A673 (cell line): ENCODE measurements at regions not wholly inside any gene's neighbourhood (a gene's known extent, or its start where the extent isn't known, plus 50 kb on each side); places are given as distances from the start of the nearest gene placed in this dataset.
"Not testable (repeated sequence)": the region's sequence is repeated elsewhere in the genome, so short reads cannot be mapped to it uniquely, and the experiment has no call there.

Source experiments
- BruUV-seq: library from RNA; stranded (reverse); fragments of 400-500 nt; replicated peaks from 2 replicates; lab custom pipeline; 2021; lab: Mats Ljungman, UMichigan
- CTCF ChIA-PET: fragments of 300-600 bp; sonication (Branson Sonifier 250); formaldehyde crosslinking; loops from one replicate; lab custom pipeline; 2022; ENCODE audit warnings: antibody characterized with exemption; lab: Charles Lee
- POLR2A ChIA-PET: fragments of 300-600 bp; sonication (Branson Sonifier 250); formaldehyde crosslinking; loops from one replicate; lab custom pipeline; 2022; ENCODE audit warnings: antibody characterized with exemption; ENCODE audit not compliant: low non-redundant PET; lab: Charles Lee
- DNase-seq: peaks from one replicate; pipeline ENCODE4 v3.0.0-alpha.2; 2015; ENCODE audit warnings: low spot score
- H3K27ac ChIP-seq: fragments of 200-600 bp; sonication (generic); 2 replicates; pipeline ENCODE4 v1.5.1; 2016; ENCODE audit warnings: mixed run types, low read depth, mild to moderate bottlenecking, mixed read lengths, antibody characterized with exemption, low read length; ENCODE audit not compliant: poor library complexity, severe bottlenecking
- H3K27me3 ChIP-seq: fragments of 200-600 bp; sonication (generic); replicated peaks from 2 replicates; pipeline ENCODE4 v1.6.1; 2017; ENCODE audit warnings: mixed run types, low read depth, mild to moderate bottlenecking, mixed read lengths, antibody characterized with exemption, low read length; ENCODE audit not compliant: insufficient read depth, poor library complexity
- H3K36me3 ChIP-seq: fragments of 200-600 bp; sonication (generic); 2 replicates; pipeline ENCODE4 v1.6.1; 2016; ENCODE audit warnings: mixed run types, mild to moderate bottlenecking, mixed read lengths, antibody characterized with exemption, low read length; ENCODE audit not compliant: insufficient read depth, poor library complexity, severe bottlenecking
- H3K4me1 ChIP-seq: fragments of 200-600 bp; sonication (generic); 2 replicates; pipeline ENCODE4 v1.6.1; 2017; ENCODE audit warnings: mixed run types, mild to moderate bottlenecking, mixed read lengths, antibody characterized with exemption, low read length; ENCODE audit not compliant: insufficient read depth, poor library complexity, severe bottlenecking
- H3K4me3 ChIP-seq: fragments of 200-600 bp; sonication (generic); 2 replicates; pipeline ENCODE4 v1.5.1; 2016; ENCODE audit warnings: low read depth, mixed run types, mild to moderate bottlenecking, mixed read lengths, low read length; ENCODE audit not compliant: poor library complexity, severe bottlenecking
- H3K9me3 ChIP-seq: fragments of 200-600 bp; sonication (generic); 2 replicates; pipeline ENCODE4 v1.6.1; 2016; ENCODE audit warnings: mixed run types, low read depth, mild to moderate bottlenecking, mixed read lengths, antibody characterized with exemption, low read length; ENCODE audit not compliant: poor library complexity, severe bottlenecking
- EZH2 ChIP-seq: fragments of 200-600 bp; sonication (generic); IDR thresholded peaks from 2 replicates; pipeline ENCODE4 v1.6.1; 2017; ENCODE audit warnings: borderline replicate concordance, low read depth, mild to moderate bottlenecking, mixed read lengths, antibody characterized with exemption, low read length; ENCODE audit not compliant: poor library complexity, severe bottlenecking
- intact Hi-C: fragments of 100-400 bp; cut with micrococcal nuclease; formaldehyde crosslinking; loops from one replicate; pipeline ENCODE4 v1.10.0; 2022; ENCODE audit not compliant: unreplicated experiment
- TF ChIP-seq, protein P1 (sequence below): fragments of 300-800, 200-600 bp; sonication (generic); conservative IDR thresholded peaks from 2 replicates; pipeline ENCODE4 v1.5.1; 2017; ENCODE audit warnings: low read depth, mild to moderate bottlenecking, antibody characterized with exemption, low read length, moderate library complexity, mixed read lengths

DNA sequence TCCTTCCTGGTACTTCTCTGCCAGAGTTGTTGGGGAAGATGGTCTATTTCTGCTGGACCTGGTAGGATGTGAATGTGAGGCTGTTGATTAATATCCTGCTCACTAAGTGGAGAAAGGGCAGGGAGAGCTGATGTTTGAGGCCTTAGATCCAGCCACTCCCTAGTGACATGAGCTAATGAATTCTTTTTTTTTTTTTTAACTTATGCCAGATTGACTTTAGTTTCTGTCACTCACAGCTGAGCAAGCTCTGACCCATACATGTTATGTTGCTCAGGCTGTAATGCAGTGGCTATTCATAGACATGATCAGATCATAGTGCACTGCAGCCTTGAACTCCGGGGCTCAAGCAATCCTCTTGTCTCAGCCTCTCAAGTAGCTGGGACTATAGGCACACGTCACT lies 75.1 kb upstream of the SPRY4 start:
- Histone ChIP-seq H3K27me3 (no peaks in the 10 kb centered on the region), H3K4me3 (no peak overlapping the region), H3K27ac (no peak overlapping the region), H3K36me3 (no peaks in the 10 kb centered on the region), H3K4me1 (peaks cover 54% of the 10 kb centered on the region), H3K9me3 (peaks cover 18% of the 10 kb centered on the region)
- TF ChIP-seq EZH2: no peak
- TF ChIP-seq, protein P1, sequence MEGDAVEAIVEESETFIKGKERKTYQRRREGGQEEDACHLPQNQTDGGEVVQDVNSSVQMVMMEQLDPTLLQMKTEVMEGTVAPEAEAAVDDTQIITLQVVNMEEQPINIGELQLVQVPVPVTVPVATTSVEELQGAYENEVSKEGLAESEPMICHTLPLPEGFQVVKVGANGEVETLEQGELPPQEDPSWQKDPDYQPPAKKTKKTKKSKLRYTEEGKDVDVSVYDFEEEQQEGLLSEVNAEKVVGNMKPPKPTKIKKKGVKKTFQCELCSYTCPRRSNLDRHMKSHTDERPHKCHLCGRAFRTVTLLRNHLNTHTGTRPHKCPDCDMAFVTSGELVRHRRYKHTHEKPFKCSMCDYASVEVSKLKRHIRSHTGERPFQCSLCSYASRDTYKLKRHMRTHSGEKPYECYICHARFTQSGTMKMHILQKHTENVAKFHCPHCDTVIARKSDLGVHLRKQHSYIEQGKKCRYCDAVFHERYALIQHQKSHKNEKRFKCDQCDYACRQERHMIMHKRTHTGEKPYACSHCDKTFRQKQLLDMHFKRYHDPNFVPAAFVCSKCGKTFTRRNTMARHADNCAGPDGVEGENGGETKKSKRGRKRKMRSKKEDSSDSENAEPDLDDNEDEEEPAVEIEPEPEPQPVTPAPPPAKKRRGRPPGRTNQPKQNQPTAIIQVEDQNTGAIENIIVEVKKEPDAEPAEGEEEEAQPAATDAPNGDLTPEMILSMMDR: no peak
- DNase-seq: no peak
- BruUV-seq: no TSS peak
- CTCF ChIA-PET: interaction anchor here (1.3 kb wide), 1 partner anchor 149 kb away, joined by 3 read pairs; no protein-coding TSS in a partner anchor
- intact Hi-C loops: loop anchor here (5.0 kb wide), 1 partner anchor 147 kb away; no protein-coding TSS in a partner anchor
- POLR2A ChIA-PET: interaction anchor here (0.6 kb wide), 1 partner anchor 149 kb away, joined by 3 read pairs; no protein-coding TSS in a partner anchor

DNA sequence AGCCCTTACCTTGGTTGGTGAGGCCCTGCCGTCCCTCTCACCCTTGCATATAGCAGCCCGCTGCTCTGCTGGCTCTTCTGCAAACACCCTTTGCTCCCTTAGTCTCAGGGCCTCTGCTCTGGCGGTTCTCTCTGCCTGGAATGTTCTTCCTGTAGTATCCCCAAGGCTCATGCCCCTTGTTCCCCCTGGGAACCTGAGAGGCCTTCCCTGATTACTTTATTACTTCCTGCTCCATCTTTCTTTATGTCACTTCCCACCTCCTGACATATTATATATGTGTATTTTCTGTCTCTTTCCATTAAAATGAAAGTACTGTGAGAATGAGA lies 73.9 kb upstream of the SPRY4 start:
- Histone ChIP-seq H3K9me3 (peaks cover 18% of the 10 kb centered on the region), H3K4me3 (no peak overlapping the region)
- CTCF ChIA-PET: no interaction called here

DNA sequence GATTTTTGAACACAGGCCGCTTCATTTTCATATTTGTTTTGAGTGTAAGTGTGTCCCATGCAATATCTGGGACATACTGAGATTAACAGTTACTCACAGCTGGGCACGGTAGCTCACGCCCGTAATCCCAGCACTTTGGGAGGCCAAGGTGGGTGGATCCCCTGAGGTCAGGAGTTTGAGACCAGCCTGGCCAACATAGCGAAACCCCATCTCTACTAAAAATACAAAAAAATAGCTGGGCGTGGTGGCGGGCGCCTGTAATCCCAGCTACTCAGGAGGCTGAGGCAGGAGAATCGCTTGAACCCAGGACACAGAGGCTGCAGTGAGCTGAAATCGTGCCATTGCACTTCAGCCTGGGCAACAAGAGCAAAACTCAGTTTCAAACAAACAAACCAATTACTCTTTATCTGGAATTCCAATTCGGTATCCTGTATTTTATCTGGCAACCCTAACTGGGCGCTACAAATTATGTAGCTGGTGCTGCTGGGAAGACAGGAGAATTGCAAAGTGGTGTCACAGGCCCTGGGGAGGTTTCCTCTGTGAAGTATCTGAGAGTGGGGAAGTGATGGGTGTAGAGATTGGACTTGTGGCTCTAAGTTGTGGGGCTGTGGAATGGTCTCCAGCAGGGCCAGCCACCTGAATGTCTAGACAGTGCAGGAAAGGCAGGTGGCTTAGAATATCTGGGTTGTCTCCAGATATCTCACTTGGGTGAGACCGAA lies 73.3 kb upstream of the SPRY4 start:
- POLR2A ChIA-PET, H3K36me3 ChIP-seq, H3K27ac ChIP-seq, DNase-seq, intact Hi-C loops, H3K27me3 ChIP-seq, H3K4me3 ChIP-seq, BruUV-seq: not testable (repeated sequence)
- CTCF ChIA-PET: interaction anchor here (0.6 kb wide), 1 partner anchor 124 kb away, joined by 3 read pairs; no protein-coding TSS in a partner anchor
- H3K4me1 ChIP-seq: peaks cover 40% of the 10 kb centered on the region
- peaks cover 18% of the 10 kb centered on the region for H3K9me3 ChIP-seq

More for the DNA sequence above, 73.9 kb upstream of the SPRY4 start:
- Histone ChIP-seq H3K27ac (no peak overlapping the region), H3K4me1 (peaks cover 42% of the 10 kb centered on the region), H3K36me3 (no peaks in the 10 kb centered on the region), H3K27me3 (no peaks in the 10 kb centered on the region)
- DNase-seq: no peak
- POLR2A ChIA-PET: no interaction called here
- intact Hi-C loops: no loop called here
- BruUV-seq: no TSS peak
- TF ChIP-seq EZH2: no peak
- TF ChIP-seq, protein P1: no peak

DNA sequence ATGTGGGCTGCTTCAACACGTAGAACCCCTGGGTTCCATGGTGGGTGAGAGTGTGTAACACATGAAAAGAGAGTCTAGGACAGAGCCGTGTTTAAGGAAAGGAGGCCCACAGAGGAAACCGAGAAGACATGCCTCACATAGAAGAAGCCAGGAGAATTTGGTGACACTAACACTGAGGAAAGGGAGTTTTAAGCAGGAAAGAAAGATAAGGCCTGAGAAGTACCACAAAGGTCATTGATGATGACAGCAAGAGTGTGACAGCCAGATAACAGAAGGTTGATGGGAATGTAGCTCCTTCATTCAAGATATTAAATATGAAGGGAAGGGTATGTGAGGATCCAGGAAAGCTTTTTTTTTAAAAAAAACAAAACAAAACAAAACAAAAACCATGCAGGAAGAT lies 72.4 kb upstream of the SPRY4 start:
- H3K9me3 ChIP-seq: peaks cover 18% of the 10 kb centered on the region
- intact Hi-C loops: no loop called here
- no peaks in the 10 kb centered on the region for H3K36me3 ChIP-seq
- ChIA-PET POLR2A (interaction anchor here (0.7 kb wide), 1 partner anchor 390 kb away, joined by 3 read pairs; no protein-coding TSS in a partner anchor), CTCF (no interaction called here)
- H3K27ac ChIP-seq: peak overlapping the region; percentile 4
- no TSS peak for BruUV-seq
- H3K4me1 ChIP-seq: peaks cover 39% of the 10 kb centered on the region
- TF ChIP-seq, protein P1: no peak
- TF ChIP-seq EZH2: no peak
- no peak overlapping the region for H3K4me3 ChIP-seq
- DNase-seq: no peak
- no peaks in the 10 kb centered on the region for H3K27me3 ChIP-seq
